HEK293 (cell line): ENCODE measurements at regions not wholly inside any gene's neighbourhood (a gene's known extent, or its start where the extent isn't known, plus 50 kb on each side); places are given as distances from the start of the nearest gene placed in this dataset.

ENCODE experiments used
- CTCF ChIA-PET: fragments of 350-600 bp; formaldehyde crosslinking; extraction: SDS; loops from one replicate; lab custom pipeline; 2021; ENCODE audit warnings: antibody characterized with exemption; lab: Yijun Ruan, JAX
- POLR2A ChIA-PET: fragments of 300-600 bp; formaldehyde crosslinking; extraction: SDS; loops from one replicate; lab custom pipeline; 2020; ENCODE audit warnings: antibody characterized with exemption, inconsistent platforms; lab: Yijun Ruan, JAX
- H3K27ac ChIP-seq: fragments of 200-500 bp; sonication (Bioruptor generic); 2 replicates; pipeline ENCODE4 v1.5.1; 2014; ENCODE audit warnings: low read depth, low read length, control low read depth, inconsistent platforms; ENCODE audit errors: extremely low read depth
- H3K36me3 ChIP-seq, 2 experiments: fragments of 200-500 bp in 1 of 2; sonication (Bioruptor generic) in 1 of 2; 1 replicate in 1 of 2; 2 replicates in 1 of 2; pipeline ENCODE4 v1.5.1; 2014 to 2017; ENCODE audit warnings: inconsistent platforms in 2 of 2, low read length in 2 of 2; ENCODE audit not compliant: control insufficient read depth in 2 of 2, insufficient read depth in 1 of 2
- H3K4me1 ChIP-seq: fragments of 200-500 bp; sonication (Bioruptor generic); 2 replicates; pipeline ENCODE4 v1.5.1; 2014; ENCODE audit warnings: mild to moderate bottlenecking, low read length, inconsistent platforms; ENCODE audit not compliant: control insufficient read depth, insufficient read depth
- H3K4me3 ChIP-seq: 2 replicates; pipeline ENCODE4 v1.5.1; 2011; ENCODE audit warnings: low read depth, mild to moderate bottlenecking, control low read depth, low read length, moderate library complexity
- H3K9me3 ChIP-seq: fragments of 200-500 bp; sonication (Bioruptor generic); 2 replicates; pipeline ENCODE4 v1.5.1; 2014; ENCODE audit warnings: low read depth, low read length, inconsistent platforms; ENCODE audit not compliant: control insufficient read depth, insufficient read depth
- ATF2 ChIP-seq: fragments of 450-650 bp; formaldehyde crosslinking; IDR thresholded peaks from 2 replicates; pipeline ENCODE4 v1.5.1; 2016; ENCODE audit warnings: missing biosample characterization, missing genetic modification characterization, low read depth
- BCL11A ChIP-seq: fragments of 450-650 bp; formaldehyde crosslinking; IDR thresholded peaks from 2 replicates; pipeline ENCODE4 v1.5.1; 2016; ENCODE audit warnings: low read depth, missing biosample characterization, missing genetic modification characterization
- GLI2 ChIP-seq: fragments of 450-650 bp; formaldehyde crosslinking; IDR thresholded peaks from 2 replicates; pipeline ENCODE4; 2017; ENCODE audit warnings: missing biosample characterization, missing genetic modification characterization, low read depth, borderline replicate concordance
- GLIS2 ChIP-seq: fragments of 450-650 bp; formaldehyde crosslinking; IDR thresholded peaks from 2 replicates; pipeline ENCODE4 v1.5.1; 2016; ENCODE audit warnings: missing biosample characterization, missing genetic modification characterization
- IKZF3 ChIP-seq: fragments of 450-650 bp; IDR thresholded peaks from 2 replicates; pipeline ENCODE4 v1.5.0; 2018; ENCODE audit warnings: missing biosample characterization, mild to moderate bottlenecking, missing genetic modification characterization, moderate library complexity
- PRDM2 ChIP-seq: fragments of 450-650 bp; formaldehyde crosslinking; IDR thresholded peaks from 2 replicates; pipeline ENCODE4 v1.5.1; 2016; ENCODE audit warnings: missing biosample characterization, missing genetic modification characterization, borderline replicate concordance
- PRDM6 ChIP-seq: fragments of 450-650 bp; formaldehyde crosslinking; IDR thresholded peaks from 2 replicates; pipeline ENCODE4 v1.5.1; 2017; ENCODE audit warnings: missing biosample characterization, missing genetic modification characterization
- SP2 ChIP-seq: fragments of 450-650 bp; formaldehyde crosslinking; IDR thresholded peaks from 2 replicates; pipeline ENCODE4 v1.5.1; 2016; ENCODE audit warnings: missing biosample characterization, missing genetic modification characterization
- YY1 ChIP-seq: fragments of 450-650 bp; formaldehyde crosslinking; IDR thresholded peaks from 2 replicates; pipeline ENCODE4 v1.5.1; 2018; ENCODE audit warnings: missing biosample characterization, missing genetic modification characterization
- ZBTB17 ChIP-seq: fragments of 450-650 bp; formaldehyde crosslinking; IDR thresholded peaks from 2 replicates; pipeline ENCODE4 v1.5.1; 2016; ENCODE audit warnings: missing biosample characterization, missing genetic modification characterization
- ZBTB8A ChIP-seq: fragments of 450-650 bp; formaldehyde crosslinking; IDR thresholded peaks from 2 replicates; pipeline ENCODE4 v1.5.1; 2016; ENCODE audit warnings: missing biosample characterization, missing genetic modification characterization
- ZNF138 ChIP-seq: fragments of 450-650 bp; formaldehyde crosslinking; IDR thresholded peaks from 2 replicates; pipeline ENCODE4 v1.5.1; 2016; ENCODE audit warnings: missing biosample characterization, missing genetic modification characterization, borderline replicate concordance
- ZNF354C ChIP-seq: fragments of 450-650 bp; formaldehyde crosslinking; IDR thresholded peaks from 2 replicates; pipeline ENCODE4 v1.5.1; 2016; ENCODE audit warnings: missing biosample characterization, missing genetic modification characterization, low read depth, borderline replicate concordance
- ZNF391 ChIP-seq: fragments of 450-650 bp; formaldehyde crosslinking; IDR thresholded peaks from 2 replicates; pipeline ENCODE4 v1.5.1; 2016; ENCODE audit warnings: low read depth, missing biosample characterization, missing genetic modification characterization, borderline replicate concordance
- ZNF501 ChIP-seq: fragments of 450-650 bp; formaldehyde crosslinking; IDR thresholded peaks from 2 replicates; pipeline ENCODE4 v1.5.1; 2016; ENCODE audit warnings: missing biosample characterization, missing genetic modification characterization
- ZNF510 ChIP-seq: fragments of 450-650 bp; formaldehyde crosslinking; IDR thresholded peaks from 2 replicates; pipeline ENCODE4 v1.5.1; 2018; ENCODE audit warnings: mild to moderate bottlenecking, missing genetic modification characterization, missing biosample characterization; ENCODE audit not compliant: insufficient replicate concordance
- ZNF629 ChIP-seq: fragments of 450-650 bp; formaldehyde crosslinking; IDR thresholded peaks from 2 replicates; pipeline ENCODE4 v1.5.1; 2017; ENCODE audit warnings: missing biosample characterization, missing genetic modification characterization

- Histone ChIP-seq H3K9me3 (no peaks in the 10 kb centered on the region), H3K27ac (no peak overlapping the region), H3K4me3 (no peak overlapping the region), H3K4me1 (no peaks in the 10 kb centered on the region; the same call in 1 of the 2 replicates), H3K36me3 (no peaks in the 10 kb centered on the region)
- TF ChIP-seq ZNF391 (tag by site-specific recombination) (no peak), ZBTB17 (tag by site-specific recombination) (no peak), ZBTB8A (tag by site-specific recombination) (no peak), YY1 (tag by site-specific recombination) (no peak), PRDM2 (no peak), ZNF510 (no peak), ATF2 (tag by site-specific recombination) (no peak), GLIS2 (tag by site-specific recombination) (no peak), ZNF354C (tag by site-specific recombination) (no peak), PRDM6 (tag by site-specific recombination) (no peak), ZNF629 (tag by site-specific recombination) (no peak), GLI2 (no peak), ZNF138 (no peak), BCL11A (tag by site-specific recombination) (no peak), ZNF501 (tag by site-specific recombination) (no peak), IKZF3 (tag by site-specific recombination) (no peak), SP2 (tag by site-specific recombination) (no peak)
- ChIA-PET POLR2A (no interaction called here), CTCF (interaction anchor here (0.7 kb wide), 1 partner anchor 32 kb away, joined by 4 read pairs; no protein-coding TSS in a partner anchor)
Observed at GRCh38 chr1:108038653-108039236, 73.8 kb upstream of the VAV3 start.
